Prostate gland (tissue), 2 donors: ENCODE measurements at regions not wholly inside any gene's neighbourhood (a gene's known extent, or its start where the extent isn't known, plus 50 kb on each side); places are given as distances from the start of the nearest gene placed in this dataset.

ENCODE experiments used
- DNase-seq: peaks from one replicate; pipeline ENCODE4 v3.0.0-alpha.2; 2019; ENCODE audit warnings: low spot score
- H3K27ac ChIP-seq, 2 donors: fragments of 200-600 bp; sonication (generic); 2 replicates each; pipeline ENCODE4 v1.5.1; 2017 to 2019
- H3K27me3 ChIP-seq: fragments of 200-600 bp; sonication (generic); replicated peaks from 2 replicates; pipeline ENCODE4 v1.5.1; 2019; ENCODE audit not compliant: insufficient read depth
- H3K36me3 ChIP-seq, 2 donors: fragments of 200-600 bp; sonication (generic); 1 replicate in 1 of 2; 2 replicates in 1 of 2; pipeline versions ENCODE4 v1.5.1 to v1.8.1; 2017 to 2019
- H3K4me1 ChIP-seq: fragments of 200-600 bp; sonication (generic); replicated peaks from 2 replicates; pipeline ENCODE4 v1.5.1; 2019
- H3K4me3 ChIP-seq, 2 donors: fragments of 200-600 bp; sonication (generic); 2 replicates each; pipeline ENCODE4 v1.5.1; 2017 to 2019
- H3K9me3 ChIP-seq: fragments of 200-600 bp; sonication (generic); 2 replicates; pipeline ENCODE4 v1.5.1; 2017
- CTCF ChIP-seq, 4 experiments: fragments of 200-600 bp in 2 of 4; fragments of 450-650 bp in 2 of 4; sonication (generic) in 2 of 4; IDR thresholded peaks; 1 replicate in 3 of 4; 2 replicates in 1 of 4; pipeline ENCODE4 v1.5.1; 2016 to 2019; ENCODE audit warnings: antibody characterized with exemption in 4 of 4, mild to moderate bottlenecking in 2 of 4, moderate library complexity in 2 of 4
- POLR2A ChIP-seq: fragments of 450-650 bp; IDR thresholded peaks from one replicate; pipeline ENCODE4 v1.6.1; 2016; ENCODE audit warnings: antibody characterized with exemption, mild to moderate bottlenecking
- POLR2AphosphoS5 ChIP-seq: sonication (generic); formaldehyde crosslinking; IDR thresholded peaks from one replicate; pipeline ENCODE4 v1.6.1; 2017; ENCODE audit warnings: antibody characterized with exemption
- WGBS: methylation state at CpG from one replicate; pipeline ENCODE4 v1.1.5; 2018; 5-methylcytosine and 5-hydroxymethylcytosine counted together
- intact Hi-C: fragments of 100-400 bp; cut with DNase I; formaldehyde crosslinking; loops from one replicate; pipeline ENCODE4 v1.14.2; 2022

GRCh38 chr1:173400387-173400995 is 76.6 kb upstream of the PRDX6 start:
- WGBS: 76% methylated on average over 1 of the region's 1 CpG
- Histone ChIP-seq H3K4me1 (no peaks in the 10 kb centered on the region), H3K9me3 (no peaks in the 10 kb centered on the region), H3K4me3 (no peak overlapping the region), H3K36me3 (no peaks in the 10 kb centered on the region), H3K27ac (no peak overlapping the region), H3K27me3 (no peaks in the 10 kb centered on the region)
- no peak for DNase-seq
- intact Hi-C loops: no loop called here
- TF ChIP-seq POLR2A: no peak
- TF ChIP-seq CTCF (IDR thresholded peaks at IDR 0.05): no peak
- TF ChIP-seq POLR2AphosphoS5: no peak

GRCh38 chr1:173403996-173404395 is 73.1 kb upstream of the PRDX6 start:
- over 99% methylated on average over 3 of the region's 3 CpGs for WGBS
- no peak for DNase-seq
- no peak overlapping the region for H3K27ac ChIP-seq
- no peak for TF ChIP-seq CTCF (IDR thresholded peaks at IDR 0.05)
- TF ChIP-seq POLR2A: no peak
- TF ChIP-seq POLR2AphosphoS5: no peak
- no peaks in the 10 kb centered on the region for H3K27me3 ChIP-seq
- no peaks in the 10 kb centered on the region for H3K36me3 ChIP-seq
- intact Hi-C loops: no loop called here
- H3K4me1 ChIP-seq: no peaks in the 10 kb centered on the region
- no peak overlapping the region for H3K4me3 ChIP-seq
- no peaks in the 10 kb centered on the region for H3K9me3 ChIP-seq

GRCh38 chr1:173405281-173405680 is 71.9 kb upstream of the PRDX6 start:
- DNase-seq: no peak
- no peaks in the 10 kb centered on the region for H3K36me3 ChIP-seq
- no peaks in the 10 kb centered on the region for H3K9me3 ChIP-seq
- TF ChIP-seq POLR2AphosphoS5: no peak
- TF ChIP-seq POLR2A: no peak
- no peak for TF ChIP-seq CTCF (IDR thresholded peaks at IDR 0.05)
- H3K4me1 ChIP-seq: no peaks in the 10 kb centered on the region
- intact Hi-C loops: no loop called here
- H3K27ac ChIP-seq: no peak overlapping the region
- H3K4me3 ChIP-seq: no peak overlapping the region
- no peaks in the 10 kb centered on the region for H3K27me3 ChIP-seq

- Histone ChIP-seq H3K4me3 (no peak overlapping the region), H3K36me3 (no peaks in the 10 kb centered on the region), H3K9me3 (no peaks in the 10 kb centered on the region), H3K27ac (no peak overlapping the region), H3K4me1 (no peaks in the 10 kb centered on the region), H3K27me3 (no peaks in the 10 kb centered on the region)
- TF ChIP-seq CTCF (IDR thresholded peaks at IDR 0.05): no peak
- no peak for TF ChIP-seq POLR2AphosphoS5
- TF ChIP-seq POLR2A: no peak
- DNase-seq: no peak
- 59% methylated on average over 3 of the region's 3 CpGs for WGBS
- intact Hi-C loops: no loop called here
These were observed 71.3 kb upstream of the PRDX6 start for GRCh38 chr1:173405834-173406233.

GRCh38 chr1:173406783-173407230 is 70.3 kb upstream of the PRDX6 start:
- no peaks in the 10 kb centered on the region for H3K9me3 ChIP-seq
- H3K36me3 ChIP-seq: no peaks in the 10 kb centered on the region
- H3K4me1 ChIP-seq: no peaks in the 10 kb centered on the region
- no peak for DNase-seq
- no peak overlapping the region for H3K27ac ChIP-seq
- no peak overlapping the region for H3K4me3 ChIP-seq
- 67% methylated on average over 8 of the region's 8 CpGs for WGBS
- no peaks in the 10 kb centered on the region for H3K27me3 ChIP-seq
- TF ChIP-seq POLR2AphosphoS5: no peak
- TF ChIP-seq CTCF (IDR thresholded peaks at IDR 0.05): no peak
- TF ChIP-seq POLR2A: no peak
- intact Hi-C loops: no loop called here
